Mucosa of gallbladder (tissue), 1 donor: ENCODE measurements at regions not wholly inside any gene's neighbourhood (a gene's known extent, or its start where the extent isn't known, plus 50 kb on each side); places are given as distances from the start of the nearest gene placed in this dataset.
"Not testable (repeated sequence)": the region's sequence is repeated elsewhere in the genome, so short reads cannot be mapped to it uniquely, and the experiment has no call there.

Source experiments
- DNase-seq: peaks from one replicate; pipeline ENCODE4 v3.0.0-alpha.2; 2020; ENCODE audit warnings: low spot score
- donor health status: DM: no; HTN: no; CAD: no.

GRCh38 chr6:25124216-25124715 lies 154.9 kb upstream of the CARMIL1 start:
- no peak for DNase-seq

GRCh38 chr6:25125736-25126135 lies 153.4 kb upstream of the CARMIL1 start:
- no peak for DNase-seq

GRCh38 chr6:25127076-25127837 lies 151.9 kb upstream of the CARMIL1 start:
- DNase-seq: no peak

- DNase-seq: no peak
Measured at GRCh38 chr6:25130518-25130917, 148.7 kb upstream of the CARMIL1 start.

- no peak for DNase-seq
Measured at GRCh38 chr6:25132934-25133333, 146.2 kb upstream of the CARMIL1 start.

GRCh38 chr6:25133568-25133967 lies 145.6 kb upstream of the CARMIL1 start:
- DNase-seq: no peak

DNA sequence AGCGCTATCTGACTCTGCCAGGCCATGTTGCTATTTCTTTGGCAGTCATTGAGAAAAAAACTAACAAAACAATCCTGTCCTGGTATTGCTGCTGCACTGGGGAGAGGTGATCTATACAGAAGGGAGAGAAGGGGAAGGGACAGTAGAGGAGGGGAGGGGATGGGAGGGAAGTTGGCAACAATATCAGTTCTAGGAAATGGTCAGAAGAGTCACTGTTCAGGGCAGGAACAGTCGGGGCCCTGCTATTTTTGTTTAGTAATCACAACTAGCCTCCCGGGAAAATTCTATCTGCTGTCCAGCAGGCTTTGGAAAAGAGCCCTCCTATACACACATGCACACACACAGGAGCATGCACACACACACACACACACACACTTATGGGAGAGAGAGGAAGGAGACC lies 142.3 kb upstream of the CARMIL1 start:
- no peak for DNase-seq

DNA sequence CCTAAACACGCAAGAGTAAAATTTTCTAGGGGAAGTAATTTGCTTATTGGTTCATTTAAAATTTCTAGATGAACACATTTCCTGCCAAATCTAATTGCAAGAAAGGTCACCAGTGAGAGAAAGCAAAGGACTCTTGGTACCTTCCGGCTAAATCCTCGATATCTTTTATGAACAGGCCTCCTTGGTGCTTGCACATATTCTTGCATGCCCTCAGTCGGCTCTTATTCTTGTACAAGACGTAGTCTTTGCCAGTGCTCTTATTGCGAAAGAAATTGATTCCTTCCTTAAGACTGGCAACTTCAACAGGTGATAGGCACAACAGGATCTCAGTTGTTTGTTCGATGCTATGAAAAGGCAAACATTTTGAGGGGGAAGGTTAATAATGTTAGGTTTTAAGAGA lies 141.7 kb upstream of the CARMIL1 start:
- no peak for DNase-seq

DNA sequence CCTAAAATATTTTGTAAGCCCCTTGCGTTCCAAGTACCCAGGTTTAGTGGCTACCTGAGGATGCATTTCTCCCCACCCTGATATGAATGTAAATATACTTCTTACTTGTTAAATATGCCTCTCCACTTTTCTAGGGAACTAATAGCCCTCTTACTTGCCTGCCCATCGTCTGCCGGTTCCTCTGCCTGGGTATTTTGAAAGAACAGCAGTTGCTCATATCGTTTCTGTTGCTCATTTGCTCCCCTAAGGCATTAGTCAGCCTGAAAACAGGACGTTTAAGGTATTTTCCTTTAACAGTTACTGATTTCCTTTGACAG lies 141.3 kb upstream of the CARMIL1 start:
- no peak for DNase-seq

- peak; percentile 51 for DNase-seq
Measured at GRCh38 chr6:25138233-25138933, 140.8 kb upstream of the CARMIL1 start.

GRCh38 chr6:25138934-25139415 lies 140.2 kb upstream of the CARMIL1 start:
- no peak for DNase-seq

- not testable (repeated sequence) for DNase-seq
Measured at GRCh38 chr6:25139608-25140007, 139.6 kb upstream of the CARMIL1 start.

- DNase-seq: no peak
Measured at GRCh38 chr6:25142506-25142905, 136.7 kb upstream of the CARMIL1 start.

GRCh38 chr6:25144919-25145318 lies 134.3 kb upstream of the CARMIL1 start:
- no peak for DNase-seq

DNA sequence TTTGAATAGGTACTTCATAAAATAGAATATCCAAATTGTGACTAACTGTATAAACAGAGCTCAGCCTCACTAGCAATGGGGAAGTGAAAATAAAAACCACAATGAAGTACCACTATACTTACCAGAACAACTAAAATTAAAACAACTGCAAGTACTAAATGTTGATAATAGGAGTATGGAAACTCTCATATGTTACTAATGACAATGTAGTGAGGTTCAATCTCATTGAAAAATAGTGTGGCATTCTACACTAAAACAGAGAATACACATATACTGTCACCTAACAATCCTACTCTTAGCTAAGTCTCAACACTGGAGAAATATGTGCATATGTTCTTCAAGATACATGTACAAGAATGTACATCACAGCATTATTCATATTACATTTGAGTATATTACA lies 132.0 kb upstream of the CARMIL1 start:
- DNase-seq: no peak

DNA sequence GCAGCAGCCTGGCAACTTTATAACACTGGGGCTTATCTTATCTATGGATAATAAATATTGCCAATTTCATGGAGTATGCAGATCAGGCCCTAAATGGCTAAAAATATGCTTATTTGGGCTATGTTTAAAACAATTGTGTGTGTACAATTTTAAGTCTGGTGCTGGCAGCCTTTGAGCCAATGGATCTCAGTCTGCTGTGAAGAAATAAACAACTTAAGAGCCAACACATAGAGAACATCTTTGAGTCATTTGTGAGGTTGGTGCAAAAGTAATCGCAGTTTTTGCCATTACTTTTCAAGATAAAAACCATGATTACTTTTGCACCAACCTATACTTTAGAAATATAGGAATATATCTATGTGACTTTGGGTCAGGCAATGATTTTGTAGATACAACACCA lies 129.1 kb upstream of the CARMIL1 start:
- no peak for DNase-seq

- no peak for DNase-seq
Measured at GRCh38 chr6:25150863-25151262, 128.3 kb upstream of the CARMIL1 start.

- no peak for DNase-seq
Measured at GRCh38 chr6:25153079-25153478, 126.1 kb upstream of the CARMIL1 start.

GRCh38 chr6:25154034-25154596 lies 125.1 kb upstream of the CARMIL1 start:
- no peak for DNase-seq

DNA sequence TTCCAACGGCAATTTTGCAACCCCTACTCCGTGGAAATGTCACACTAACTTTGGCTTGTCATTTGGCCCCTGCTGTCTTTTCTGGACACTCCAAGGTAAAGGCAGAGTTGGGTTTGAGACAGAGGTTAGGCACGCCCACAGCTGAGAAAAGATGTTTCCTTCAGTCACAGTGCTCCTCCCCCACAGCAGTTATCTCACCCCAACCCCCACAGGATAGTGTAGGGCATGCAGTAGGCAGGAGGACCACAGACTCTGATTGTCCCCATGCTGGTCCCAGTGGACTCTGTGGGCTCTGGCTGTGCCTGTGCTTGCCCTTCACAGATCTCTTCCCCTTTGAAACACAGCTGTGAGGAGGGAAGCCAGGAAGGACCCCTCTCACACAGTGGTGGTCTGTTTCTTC lies 124.0 kb upstream of the CARMIL1 start:
- no peak for DNase-seq

GRCh38 chr6:25156123-25156522 lies 123.1 kb upstream of the CARMIL1 start:
- DNase-seq: no peak

- no peak for DNase-seq
Measured at GRCh38 chr6:25157183-25157582, 122.0 kb upstream of the CARMIL1 start.

DNA sequence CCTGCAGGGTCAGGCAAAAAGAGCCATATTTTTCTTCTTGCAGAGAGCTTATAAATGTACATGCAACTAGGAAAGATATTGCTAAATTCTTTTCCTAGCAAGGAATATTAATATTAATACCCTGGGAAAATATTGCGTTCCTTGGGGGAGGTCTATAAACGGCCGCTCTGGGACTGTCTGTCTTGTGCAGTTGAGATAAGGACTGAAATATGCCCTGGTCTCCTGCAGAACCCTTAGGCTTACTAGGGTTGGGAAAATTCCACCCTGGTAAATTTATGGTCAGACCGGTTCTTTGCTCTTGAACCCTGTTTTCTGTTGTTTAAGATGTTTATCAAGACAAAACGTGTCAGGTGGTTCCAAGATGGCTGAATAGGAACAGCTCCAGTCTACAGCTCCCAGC lies 121.3 kb upstream of the CARMIL1 start:
- no peak for DNase-seq
